ENCODE measurements at regions not wholly inside any gene's neighbourhood (a gene's known extent, or its start where the extent isn't known, plus 50 kb on each side); places are given as distances from the start of the nearest gene placed in this dataset.

- Histone ChIP-seq H3K9ac (replicated peaks; ENCODE audit: extremely low read depth, insufficient read depth, low read length) (no peak overlapping the region), H2AFZ (ENCODE audit: low read depth, low read length) (no peak overlapping the region), H3K4me3 (replicated peaks in 1 of 3; ENCODE audit: insufficient read depth in 1 of 3, low read depth in 1 of 3, low read length in 3 of 3) (no peak overlapping the region), H3K79me2 (ENCODE audit: control insufficient read depth, insufficient read depth, low read length) (no peaks in the 10 kb centered on the region), H3K4me2 (ENCODE audit: insufficient read depth, low read length) (no peak overlapping the region), H3K27me3 (ENCODE audit: control insufficient read depth in 2 of 2, insufficient read depth in 2 of 2, low read length in 2 of 2) (no peaks in the 10 kb centered on the region), H3K9me1 (replicated peaks; ENCODE audit: control insufficient read depth, extremely low read depth, insufficient read depth, low read length) (no peaks in the 10 kb centered on the region), H4K20me1 (replicated peaks; ENCODE audit: control insufficient read depth, extremely low read depth, insufficient read depth, low read length) (no peaks in the 10 kb centered on the region), H3K27ac (ENCODE audit: insufficient read depth, low read depth, low read length) (no peak overlapping the region), H3K36me3 (ENCODE audit: control insufficient read depth in 2 of 2, extremely low read depth in 1 of 2, insufficient read depth in 2 of 2, low read length in 2 of 2) (no peaks in the 10 kb centered on the region), H3K4me1 (ENCODE audit: control insufficient read depth, extremely low read depth, insufficient read depth, low read length) (no peaks in the 10 kb centered on the region), H3K9me3 (replicated peaks; ENCODE audit: control insufficient read depth, insufficient read depth, low read length) (no peaks in the 10 kb centered on the region)
- no peak for DNase-seq (ENCODE audit: low read depth, low spot score)
- dilution Hi-C loops (cut with MboI; ENCODE audit: extremely low pct_ligation_motif_present, low sequenced_read_pairs): no loop called here
- intact Hi-C loops (cut with micrococcal nuclease): no loop called here
- no TSS peak for BruUV-seq (replicated peaks)
- CTCF ChIA-PET: interaction anchor here (0.6 to 1.3 kb wide), 2 partner anchors 10 to 354 kb away, joined by 3 read pairs; no protein-coding TSS in a partner anchor
- FAIRE-seq: no peak
- POLR2A ChIA-PET: no interaction called here
- TF ChIP-seq JUN (IDR thresholded peaks at IDR 0.05; ENCODE audit: borderline replicate concordance, insufficient read depth, insufficient read length, low read depth): no peak
- TF ChIP-seq MYC (IDR thresholded peaks at IDR 0.05; ENCODE audit: low read depth, low read length): no peak
- no peak for TF ChIP-seq CTCF (IDR thresholded peaks at IDR 0.05; ENCODE audit: extremely low read depth in 1 of 2, insufficient read depth in 1 of 2, low read depth in 1 of 2, low read length in 2 of 2)
- no peak for TF ChIP-seq EZH2 (IDR thresholded peaks at IDR 0.05; ENCODE audit: borderline replicate concordance, low read depth, low read length, severe bottlenecking)
- TF ChIP-seq MAX (IDR thresholded peaks at IDR 0.05; ENCODE audit: insufficient read depth, insufficient read length): no peak
- no peak for TF ChIP-seq POLR2AphosphoS5 (IDR thresholded peaks at IDR 0.05; ENCODE audit: insufficient read depth, low read depth, low read length)
- no peak for TF ChIP-seq POLR2A (IDR thresholded peaks at IDR 0.05; ENCODE audit: low read depth, low read length)
- no peak for TF ChIP-seq FOS (IDR thresholded peaks at IDR 0.05; ENCODE audit: borderline replicate concordance, insufficient read depth, low read length)
- TF ChIP-seq GATA2 (IDR thresholded peaks at IDR 0.05; ENCODE audit: insufficient read depth, insufficient read length, low read depth, low read length): no peak
These were observed 394.8 kb downstream of the LMX1A start for GRCh38 chr1:164961715-164962114.

All from endothelial cell of umbilical vein (primary cell).